ENCODE measurements at regions not wholly inside any gene's neighbourhood (a gene's known extent, or its start where the extent isn't known, plus 50 kb on each side); places are given as distances from the start of the nearest gene placed in this dataset.

- no peak for DNase-seq
Observed at GRCh38 chr1:39085174-39085573, 59.0 kb downstream of the NDUFS5 start.

- no peak for DNase-seq
Observed at GRCh38 chr1:39086386-39086785, 60.2 kb downstream of the NDUFS5 start.

- no peak for DNase-seq
Observed at GRCh38 chr1:39086865-39087409, 60.8 kb downstream of the NDUFS5 start.

- no peak for DNase-seq
Observed at GRCh38 chr1:39087435-39087834, 61.3 kb downstream of the NDUFS5 start.

GRCh38 chr1:39088658-39089057, 62.5 kb downstream of the NDUFS5 start:
- no peak for DNase-seq

GRCh38 chr1:39089931-39090521, 63.9 kb downstream of the NDUFS5 start:
- DNase-seq: no peak

- DNase-seq: no peak
Observed at GRCh38 chr1:39090757-39091380, 64.7 kb downstream of the NDUFS5 start.

- DNase-seq: peak; percentile 19 to 54
Observed at GRCh38 chr1:39091845-39092645, 65.9 kb downstream of the NDUFS5 start.

GRCh38 chr1:39094685-39095084, 68.5 kb downstream of the NDUFS5 start:
- DNase-seq: no peak

- peak; percentile 95 for DNase-seq
Observed at GRCh38 chr1:39098546-39099250, 72.5 kb downstream of the NDUFS5 start.

GRCh38 chr1:39102537-39103327, 76.6 kb downstream of the NDUFS5 start:
- DNase-seq: peak; percentile 60 to 78

- no peak for DNase-seq
Observed at GRCh38 chr1:39103328-39104157, 77.4 kb downstream of the NDUFS5 start.

GRCh38 chr1:39104158-39105060, 78.3 kb downstream of the NDUFS5 start:
- DNase-seq: no peak

- DNase-seq: peak in 1 of 2 experiments; percentile 68
Observed at GRCh38 chr1:39105061-39105840, 79.1 kb downstream of the NDUFS5 start.

GRCh38 chr1:39105841-39106765, 80.0 kb downstream of the NDUFS5 start:
- peak in 1 of 2 experiments; percentile 32 for DNase-seq

- DNase-seq: no peak
Observed at GRCh38 chr1:39106801-39107327, 80.7 kb downstream of the NDUFS5 start.

- peak in 1 of 2 experiments; percentile 25 for DNase-seq
Observed at GRCh38 chr1:39107341-39108290, 81.5 kb downstream of the NDUFS5 start.

All from NCI-H446 (cell line).